NCI-H69 (cell line): ENCODE measurements at regions not wholly inside any gene's neighbourhood (a gene's known extent, or its start where the extent isn't known, plus 50 kb on each side); places are given as distances from the start of the nearest gene placed in this dataset.
A peak's percentile ranks its signal among the peaks of the same experiment; 100 is the strongest.

Source experiments
- DNase-seq: peaks from one replicate; lab custom pipeline; 2025; lab: John Stamatoyannopoulos, UW

DNA sequence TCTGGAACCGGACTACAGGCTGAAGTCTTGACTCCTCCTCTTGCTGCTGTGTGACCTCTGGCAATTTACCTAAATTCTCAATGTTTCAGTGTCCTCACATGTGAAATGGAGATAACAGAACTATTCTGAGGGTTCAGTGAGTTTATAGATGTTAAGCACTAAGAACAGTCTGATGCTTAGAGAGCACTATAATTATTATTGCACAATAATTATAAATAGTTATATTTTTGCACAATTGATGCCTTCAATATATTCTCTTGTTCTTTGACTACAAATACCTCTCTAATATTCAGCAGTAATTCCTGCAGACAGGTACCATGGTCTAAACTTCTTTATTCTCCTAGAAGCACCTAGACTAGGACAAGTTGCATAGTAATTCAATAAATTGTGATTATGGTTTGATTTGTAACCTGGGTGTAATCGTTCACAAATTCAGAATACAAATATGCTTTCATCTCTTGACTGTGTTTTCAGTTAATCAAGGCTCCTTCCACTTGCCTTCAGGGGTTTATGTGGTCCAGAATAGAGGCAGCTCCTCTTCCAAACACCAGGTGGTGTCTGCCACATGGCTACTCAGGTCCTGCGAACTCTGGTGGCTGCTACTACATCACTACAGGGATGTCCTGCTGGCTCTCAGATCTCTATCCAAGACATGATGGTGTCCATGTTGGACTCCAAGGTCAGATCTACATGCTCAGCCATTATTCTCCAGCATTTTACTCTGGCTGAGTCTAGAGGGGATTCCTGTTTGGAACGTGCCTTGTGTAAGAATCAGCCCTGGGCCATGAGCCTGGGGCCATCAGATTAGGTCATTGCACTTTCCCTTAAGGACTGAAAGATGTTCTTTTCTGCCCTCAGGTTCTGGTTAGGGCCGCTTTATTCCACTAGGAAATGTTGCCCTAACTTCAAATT is 103.4 kb downstream of the QRFPR start:
- peak; percentile 58 for DNase-seq

DNA sequence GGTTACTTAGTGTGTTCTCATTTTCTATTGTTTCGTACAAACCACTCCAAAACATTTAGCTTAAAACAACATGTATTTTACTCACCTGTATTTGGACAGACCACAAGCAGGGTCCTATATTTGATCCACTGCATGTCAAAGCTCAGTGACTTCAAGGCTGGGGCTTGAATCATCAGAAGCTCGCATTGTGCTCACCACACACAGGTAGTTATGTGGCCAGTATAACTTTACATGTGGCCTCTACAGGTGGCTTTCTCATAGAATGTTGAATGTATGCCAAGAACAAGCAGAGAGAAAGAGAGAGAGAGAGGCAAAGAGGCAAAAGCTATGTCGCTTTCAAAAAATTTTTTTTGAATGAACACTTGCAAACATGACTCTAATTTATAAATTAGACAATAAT is 107.6 kb downstream of the QRFPR start:
- DNase-seq: peak; percentile 4

DNA sequence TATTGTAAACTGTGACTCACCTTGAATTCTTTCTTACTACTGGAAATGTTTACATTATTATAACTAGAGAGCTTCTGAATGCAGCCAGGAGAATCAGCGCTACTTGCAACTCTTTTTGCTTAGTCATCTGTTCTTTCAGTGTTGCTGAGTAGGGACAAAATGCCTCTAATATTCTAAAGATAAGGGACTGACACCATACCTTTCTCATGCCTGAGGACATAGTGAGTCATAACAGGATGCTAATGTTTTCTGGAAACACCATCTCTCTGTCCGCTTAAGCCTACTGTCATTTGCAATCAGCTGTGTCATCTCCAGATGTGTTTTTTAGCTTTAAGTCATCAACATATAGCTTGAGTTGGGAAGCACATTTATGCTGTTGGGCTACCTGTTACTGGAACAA is 108.3 kb downstream of the QRFPR start:
- no peak for DNase-seq

DNA sequence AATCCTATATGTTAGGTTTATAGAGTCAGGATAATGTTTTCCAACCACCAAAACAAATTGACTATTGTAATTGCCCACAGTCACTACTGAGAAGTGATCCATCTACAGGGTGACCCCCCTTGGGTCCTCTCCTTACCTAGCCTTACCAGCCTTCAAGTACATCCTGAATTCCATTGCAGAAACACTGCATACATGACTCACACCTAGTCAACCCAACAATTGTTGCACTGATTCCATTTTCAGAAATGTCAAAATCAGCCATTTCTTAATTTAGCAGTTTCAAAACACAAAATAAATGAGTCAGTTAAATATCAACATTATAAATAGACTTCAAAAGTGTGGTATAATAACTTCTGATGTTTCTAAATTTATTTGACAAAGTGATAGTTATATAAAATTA is 106.3 kb upstream of the TNIP3 start:
- no peak for DNase-seq

DNA sequence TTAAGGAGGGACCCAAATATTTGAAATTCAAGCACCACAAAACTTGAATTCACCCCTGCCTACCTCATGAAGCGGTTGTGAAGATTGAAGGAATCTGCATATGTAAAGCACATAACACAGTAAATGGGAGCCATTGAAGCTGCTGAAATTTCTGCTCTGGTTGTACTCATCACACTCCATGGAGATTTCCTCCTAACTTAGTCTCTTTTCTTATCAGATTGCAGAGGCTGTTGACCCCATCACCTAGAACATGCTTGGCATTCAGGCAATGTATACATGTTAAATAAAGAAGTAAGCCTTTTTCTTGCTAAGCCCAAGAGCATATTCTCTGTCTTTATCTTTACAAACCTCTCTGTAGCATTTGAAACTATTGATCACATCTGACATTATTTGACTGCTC is 104.9 kb upstream of the TNIP3 start:
- DNase-seq: no peak

DNA sequence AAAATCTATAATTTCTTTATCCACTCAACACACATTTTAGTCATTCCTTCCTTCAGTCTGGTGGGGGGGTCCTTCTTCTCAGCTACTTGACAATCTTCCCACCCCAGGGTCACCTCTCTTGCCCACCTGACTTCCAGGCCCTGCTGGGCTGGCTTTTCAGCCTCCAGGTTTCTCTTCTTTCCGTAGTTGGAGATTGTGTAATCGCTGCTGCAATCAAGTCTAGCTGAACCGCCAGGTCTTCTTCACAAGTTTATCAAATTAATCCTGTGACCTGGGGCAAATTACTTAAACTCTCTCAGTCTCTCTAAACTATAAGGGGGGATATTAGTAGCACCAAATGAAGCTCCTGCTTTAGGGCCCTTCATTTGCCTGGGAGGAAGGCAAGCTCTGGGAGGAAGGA is 102.9 kb upstream of the TNIP3 start:
- no peak for DNase-seq

DNA sequence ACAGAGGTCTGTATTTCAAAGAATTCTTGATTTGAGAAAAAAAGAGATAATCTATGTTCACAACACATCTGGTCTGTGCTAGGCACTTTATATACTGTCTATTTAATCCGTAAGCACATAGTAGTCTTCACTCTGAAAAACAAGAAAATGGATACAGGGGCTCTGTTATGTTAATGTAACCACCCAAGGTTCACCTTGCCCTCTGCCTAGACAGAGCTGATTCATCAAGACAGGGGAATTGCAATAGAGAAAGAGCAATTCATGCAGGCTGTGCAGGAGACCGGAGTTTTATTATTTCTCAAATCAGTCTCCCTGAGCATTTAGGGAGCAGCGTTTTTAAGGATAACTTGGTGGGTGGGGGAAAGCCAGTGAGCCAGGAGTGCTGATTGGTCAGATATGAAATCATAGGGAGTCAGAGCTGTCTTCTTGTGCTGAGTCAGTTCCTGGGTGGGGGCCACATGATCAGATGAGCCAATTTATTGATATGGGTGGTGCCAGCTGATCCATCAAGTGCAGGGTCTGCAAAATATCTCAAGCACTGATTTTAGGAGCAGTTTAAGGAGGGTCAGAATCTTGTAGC is 92.9 kb upstream of the TNIP3 start:
- DNase-seq: no peak

DNA sequence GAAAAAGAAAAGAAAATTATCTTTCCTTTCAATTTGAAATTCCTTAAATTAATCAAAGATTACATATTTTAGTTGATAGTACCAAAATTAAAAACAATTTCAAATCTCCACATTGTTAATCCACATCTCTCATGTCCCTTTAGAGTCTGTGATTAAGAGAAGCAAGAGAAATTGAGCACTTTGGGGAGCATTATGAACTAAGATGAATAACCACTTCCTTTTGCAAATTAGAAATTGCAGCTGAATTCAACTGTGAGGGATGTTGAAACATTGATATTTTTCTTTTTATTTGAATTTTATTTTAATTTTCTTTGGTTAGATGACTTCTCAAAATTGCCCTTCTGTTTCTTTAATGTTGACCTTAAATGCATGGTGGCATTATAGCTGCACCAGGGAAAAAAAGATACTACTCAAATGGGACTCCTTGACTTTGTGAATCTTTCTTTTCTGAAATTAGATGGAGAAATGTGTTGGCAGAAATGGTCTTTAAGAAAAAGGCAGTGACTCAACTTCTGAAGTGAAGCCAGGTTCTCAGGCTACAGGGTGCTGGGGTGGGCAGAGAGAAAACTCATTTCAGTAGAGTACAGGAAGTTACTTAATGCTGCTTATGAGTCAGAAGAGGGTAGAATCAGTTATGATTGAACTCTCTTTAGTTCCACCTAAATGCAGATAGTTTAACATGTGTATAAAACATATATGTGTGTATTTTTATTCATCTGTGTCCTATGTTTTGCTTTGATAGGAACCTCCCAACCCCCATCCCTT is 92.0 kb upstream of the TNIP3 start:
- no peak for DNase-seq

DNA sequence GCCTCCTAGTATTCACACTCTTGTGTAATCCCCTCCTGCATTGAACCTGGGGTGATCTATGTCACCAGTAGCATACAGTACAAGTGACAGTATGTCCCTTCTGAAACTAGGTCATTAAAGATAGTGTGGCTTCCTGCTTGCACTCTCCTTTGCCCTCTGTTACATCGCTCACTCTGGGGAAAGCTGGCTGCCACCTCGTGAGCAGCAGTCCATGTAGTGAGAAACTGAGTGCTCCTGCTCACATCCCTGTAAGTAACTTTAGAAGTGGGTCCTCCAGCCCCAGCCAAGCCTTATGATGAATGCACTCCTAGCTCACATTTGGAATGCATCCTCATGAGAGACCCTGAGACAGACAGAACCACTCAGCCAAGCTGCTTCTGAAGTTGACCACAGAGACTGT is 89.8 kb upstream of the TNIP3 start:
- DNase-seq: no peak

DNA sequence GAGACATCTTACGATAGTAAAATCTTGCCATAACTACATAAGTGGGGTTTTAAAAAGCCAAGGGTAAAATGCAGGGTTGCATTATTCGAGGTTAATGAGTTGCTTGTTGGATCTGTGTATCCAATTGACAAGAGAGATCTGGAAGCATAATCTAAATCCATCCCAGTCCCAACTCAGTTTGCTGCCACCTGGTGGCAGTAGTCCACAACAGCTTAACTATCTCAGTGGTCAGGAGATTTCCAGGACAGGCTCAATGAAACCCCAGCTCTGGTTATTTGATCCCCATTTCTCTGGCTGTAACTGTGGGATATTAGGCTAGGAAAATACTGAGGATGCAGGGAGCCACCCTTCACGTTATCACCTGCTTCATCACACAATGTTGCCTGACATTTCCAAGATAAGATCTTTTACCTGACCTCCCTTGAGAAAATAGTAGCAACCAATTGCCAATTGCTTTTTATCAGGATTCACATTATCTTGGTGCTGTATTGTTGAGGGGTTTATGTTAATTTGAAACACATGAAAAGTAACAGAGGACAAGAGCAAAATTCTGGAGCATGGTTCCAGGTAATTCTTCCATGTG is 88.2 kb upstream of the TNIP3 start:
- DNase-seq: peak; percentile 72

DNA sequence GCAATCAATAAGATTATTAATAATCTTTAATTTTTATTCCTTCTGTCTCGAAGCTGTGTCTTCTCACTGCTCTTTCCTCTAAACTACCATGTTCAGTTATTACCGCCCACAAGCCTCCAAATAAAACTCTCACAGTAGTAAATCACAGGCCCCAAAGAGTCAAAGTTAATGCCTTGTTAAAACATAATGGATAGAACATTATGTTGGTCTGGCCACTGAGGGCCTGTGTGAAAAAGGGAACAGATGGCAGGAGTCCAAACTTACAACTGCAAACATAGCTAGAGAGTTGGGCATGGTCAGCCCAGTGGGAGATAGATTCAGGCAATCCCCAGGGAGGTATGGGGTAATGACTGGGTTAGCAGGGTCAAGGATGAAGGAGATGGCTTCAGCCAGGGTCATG is 84.6 kb upstream of the TNIP3 start:
- DNase-seq: peak; percentile 83

DNA sequence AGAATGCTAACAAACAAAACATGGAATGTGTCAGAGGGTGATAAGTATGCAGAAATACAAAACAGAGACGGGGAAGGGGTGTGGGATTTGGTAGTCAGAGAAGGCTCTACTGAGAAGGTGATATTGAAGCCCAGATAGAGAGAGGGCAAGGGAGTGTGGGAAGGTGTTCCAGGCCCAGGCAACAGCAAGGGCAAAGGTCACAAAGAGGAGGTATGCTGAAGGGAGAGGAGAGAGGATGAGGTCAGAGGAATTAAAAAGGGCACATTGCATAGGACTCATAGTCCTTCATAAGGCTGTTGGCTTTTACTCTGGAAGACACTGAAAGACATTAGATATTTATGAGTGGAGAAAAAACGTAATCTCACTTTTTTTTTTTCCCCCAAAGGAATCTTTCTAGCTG is 82.6 kb upstream of the TNIP3 start:
- DNase-seq: no peak

DNA sequence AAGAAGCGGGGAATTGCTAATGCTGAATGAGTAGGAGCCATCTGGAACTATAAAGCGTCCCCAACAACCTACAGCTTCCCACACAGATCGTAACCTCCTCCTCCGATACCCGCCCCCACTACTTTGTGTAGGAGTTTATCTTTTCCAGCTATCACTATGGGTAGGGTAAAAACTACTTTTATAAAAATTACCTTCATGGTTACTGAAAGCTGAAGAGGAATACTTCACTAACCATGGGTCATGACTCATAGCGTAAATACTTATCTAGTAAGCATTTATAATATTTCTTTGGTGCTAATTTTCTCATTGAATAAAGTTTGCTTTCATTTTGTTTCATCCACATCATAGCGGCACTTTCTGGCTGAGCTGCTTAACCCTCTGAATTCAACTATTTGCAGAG is 79.4 kb upstream of the TNIP3 start:
- no peak for DNase-seq

DNA sequence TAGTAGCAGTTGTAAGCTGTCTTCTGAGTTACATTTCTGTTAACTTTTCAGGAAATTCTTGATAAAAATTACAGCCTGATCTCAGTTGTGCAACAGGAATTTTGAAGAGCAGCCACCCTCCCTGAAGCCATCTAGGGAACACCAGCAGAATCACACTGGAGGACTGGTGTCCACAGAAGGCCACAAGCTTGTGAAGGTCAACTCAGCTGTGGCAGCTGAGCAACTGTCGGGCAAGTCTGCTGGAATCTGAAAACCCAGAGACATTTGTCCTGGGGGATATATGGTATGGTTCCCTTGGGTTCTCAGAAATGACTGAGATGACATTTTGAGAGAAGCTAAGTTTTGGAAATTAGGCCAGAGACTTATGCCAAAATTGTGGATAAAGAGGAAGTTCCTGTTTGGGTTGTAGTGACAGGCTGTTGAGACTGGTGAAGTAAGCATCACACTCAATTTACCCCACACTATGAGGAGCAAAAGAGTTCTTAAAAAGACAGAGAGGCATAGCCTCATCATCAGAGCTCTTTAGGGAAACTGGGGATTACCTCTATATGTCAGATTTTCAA is 78.1 kb upstream of the TNIP3 start:
- no peak for DNase-seq

DNA sequence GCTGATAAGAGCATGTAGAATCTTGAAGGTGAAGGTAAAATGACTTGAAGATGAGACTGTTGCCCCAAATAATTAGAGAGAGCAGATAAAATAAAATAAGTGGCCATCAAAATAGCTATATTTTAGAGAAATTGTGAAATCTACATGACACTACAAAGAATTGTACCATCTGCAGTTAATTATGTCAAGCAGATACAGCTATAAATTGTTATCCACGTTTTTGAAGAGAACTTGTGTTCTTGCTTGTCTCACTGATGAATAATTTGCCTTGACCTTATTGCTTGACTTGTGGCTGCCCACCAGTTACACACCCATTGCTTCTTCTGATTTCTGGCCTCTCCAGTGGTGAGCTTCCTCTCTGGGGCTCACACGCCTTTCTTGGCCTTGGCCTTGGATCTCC is 75.8 kb upstream of the TNIP3 start:
- DNase-seq: no peak

DNA sequence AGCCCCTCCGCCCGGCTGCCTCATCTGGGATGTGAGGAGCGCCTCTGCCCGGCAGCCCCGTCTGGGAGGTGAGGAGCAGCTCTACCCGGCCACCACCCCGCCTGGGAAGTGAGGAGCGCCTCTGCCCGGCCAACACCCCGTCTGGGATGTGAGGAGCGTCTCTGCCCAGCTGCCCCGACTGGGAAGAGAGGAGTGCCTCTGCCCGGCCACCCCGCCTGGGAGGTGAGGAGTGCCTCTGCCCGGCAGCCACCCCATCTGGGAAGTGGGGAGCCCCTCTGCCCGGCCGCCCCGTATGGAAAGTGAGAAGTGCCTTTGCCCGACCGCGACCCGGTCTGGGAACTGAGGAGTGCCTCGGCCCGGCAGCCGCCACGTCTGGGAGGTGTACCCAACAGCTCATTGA is 74.3 kb upstream of the TNIP3 start:
- DNase-seq: no peak

DNA sequence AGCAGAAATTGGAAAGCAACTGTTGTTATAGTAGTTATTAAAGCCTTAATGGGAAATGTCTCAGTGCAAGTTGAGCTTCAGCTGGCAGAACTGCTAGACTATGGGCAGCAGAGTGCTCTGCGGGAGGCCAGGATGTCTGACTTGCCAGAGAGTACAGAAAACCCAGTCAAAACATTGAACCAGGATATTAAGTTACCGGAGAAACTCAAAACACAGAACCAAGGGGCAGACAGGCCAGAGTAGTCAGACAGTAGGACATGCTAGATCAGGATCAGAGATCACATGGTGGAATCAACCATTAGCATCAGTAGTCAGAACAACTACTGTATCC is 72.9 kb upstream of the TNIP3 start:
- no peak for DNase-seq

DNA sequence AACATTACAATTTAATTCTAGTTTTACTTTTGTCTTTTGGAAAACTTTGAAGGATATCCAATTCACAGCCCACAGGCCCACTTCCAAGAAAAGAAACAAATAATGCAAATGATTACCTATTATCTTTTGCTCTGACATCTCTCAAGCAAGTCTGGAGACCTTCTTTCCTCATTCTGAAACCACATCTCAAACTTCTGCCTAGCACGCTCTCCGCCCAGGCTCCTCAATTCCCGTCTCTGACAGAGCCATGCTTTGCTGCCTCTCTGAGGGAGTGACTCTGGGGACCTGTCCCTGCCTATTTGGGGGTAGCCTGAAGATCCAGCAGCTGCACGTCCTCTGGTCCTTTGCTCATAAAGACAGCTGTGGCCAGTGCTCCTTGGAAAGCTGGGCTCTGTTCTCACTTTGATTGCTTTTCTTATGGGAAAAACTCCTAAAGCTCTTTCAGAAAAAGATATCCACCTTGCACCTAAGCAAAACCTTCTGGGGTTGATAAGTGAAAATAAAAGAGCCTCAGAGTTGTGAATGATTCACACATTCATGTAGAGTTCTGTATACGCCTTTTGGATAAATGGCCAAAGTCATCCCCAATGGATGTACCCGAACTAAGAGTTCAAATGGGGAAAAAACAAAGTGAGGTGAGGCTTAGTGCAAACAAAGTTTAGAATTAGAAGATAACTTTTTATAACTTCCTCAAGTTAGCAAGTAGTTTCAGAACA is 72.4 kb upstream of the TNIP3 start:
- DNase-seq: no peak

DNA sequence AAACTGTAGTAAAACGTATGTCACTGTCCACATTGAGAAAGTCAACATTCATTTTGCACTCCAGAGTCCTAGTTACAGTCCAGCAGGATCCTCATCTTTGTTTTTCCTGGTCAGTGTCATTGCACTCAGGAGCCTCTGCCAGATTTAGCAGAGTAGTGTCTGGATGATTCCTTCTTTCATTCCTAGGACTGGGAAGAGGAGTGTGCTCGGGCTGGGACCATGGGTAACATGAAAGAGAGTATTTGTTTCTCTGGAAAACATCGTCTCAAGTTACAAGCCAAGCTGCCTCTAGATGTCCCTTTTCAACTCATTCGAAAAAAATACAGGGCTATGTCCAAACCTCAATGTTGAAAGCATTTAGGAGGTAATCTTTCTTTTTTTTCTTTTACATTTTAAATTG is 69.9 kb upstream of the TNIP3 start:
- no peak for DNase-seq

DNA sequence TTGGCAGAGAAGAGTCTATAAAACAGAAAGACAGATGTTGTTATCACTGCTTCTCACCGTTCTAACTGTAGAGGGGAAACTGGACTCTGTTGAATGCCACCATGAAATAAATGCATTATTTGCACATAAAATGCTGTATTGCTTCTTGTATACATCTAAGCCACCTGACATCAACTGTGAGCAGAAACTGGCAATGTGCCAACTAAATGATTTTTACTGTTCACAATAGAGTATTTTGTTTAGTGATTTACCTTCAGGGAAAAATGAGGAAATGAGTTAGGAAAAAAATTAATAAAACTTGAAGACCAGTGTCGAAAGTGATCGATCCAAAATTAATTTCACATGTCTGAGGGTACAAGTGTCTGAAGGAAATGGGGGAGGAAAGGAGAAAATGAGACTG is 65.9 kb upstream of the TNIP3 start:
- no peak for DNase-seq

DNA sequence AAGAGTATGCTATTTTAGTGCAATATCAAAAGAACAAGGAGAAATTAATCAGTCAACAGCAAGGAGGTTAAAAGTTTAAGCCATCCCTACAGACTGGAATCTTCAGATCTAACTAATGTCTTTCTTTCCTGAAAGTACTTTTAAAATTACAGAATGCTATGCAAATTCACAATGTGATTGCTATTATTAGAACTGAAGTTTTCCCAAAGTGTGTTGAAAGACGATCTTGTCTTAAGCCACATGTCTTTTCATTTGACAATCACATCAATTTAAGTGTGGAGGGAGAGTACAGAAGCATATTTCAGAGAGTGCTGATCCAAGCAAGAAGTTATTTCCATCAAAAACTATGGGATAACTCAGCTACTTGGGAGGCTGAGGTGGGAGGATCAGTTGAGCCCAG is 64.7 kb upstream of the TNIP3 start:
- DNase-seq: no peak

DNA sequence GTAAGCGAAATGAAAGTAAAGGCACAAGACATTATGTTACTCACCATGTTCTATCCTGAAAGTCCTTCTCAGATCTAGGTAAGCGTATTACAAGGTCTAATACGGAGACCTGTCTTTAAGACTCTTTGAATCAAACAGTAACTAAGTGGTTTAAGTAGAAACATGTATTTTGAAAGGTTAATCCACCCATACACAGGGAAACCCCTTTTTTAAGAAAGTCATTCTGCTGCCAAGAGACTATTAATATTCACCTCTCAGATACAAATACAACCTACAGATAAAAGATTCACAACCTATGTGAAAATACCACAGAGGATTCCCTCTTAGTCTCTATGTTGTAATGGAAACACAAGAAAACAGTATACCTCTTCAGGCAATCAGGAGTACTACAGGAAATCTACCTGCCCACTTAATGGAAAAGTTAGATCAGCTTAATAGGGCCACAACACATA is 63.2 kb upstream of the TNIP3 start:
- DNase-seq: no peak
